ENCODE measurements at regions not wholly inside any gene's neighbourhood (a gene's known extent, or its start where the extent isn't known, plus 50 kb on each side); places are given as distances from the start of the nearest gene placed in this dataset.

DNA sequence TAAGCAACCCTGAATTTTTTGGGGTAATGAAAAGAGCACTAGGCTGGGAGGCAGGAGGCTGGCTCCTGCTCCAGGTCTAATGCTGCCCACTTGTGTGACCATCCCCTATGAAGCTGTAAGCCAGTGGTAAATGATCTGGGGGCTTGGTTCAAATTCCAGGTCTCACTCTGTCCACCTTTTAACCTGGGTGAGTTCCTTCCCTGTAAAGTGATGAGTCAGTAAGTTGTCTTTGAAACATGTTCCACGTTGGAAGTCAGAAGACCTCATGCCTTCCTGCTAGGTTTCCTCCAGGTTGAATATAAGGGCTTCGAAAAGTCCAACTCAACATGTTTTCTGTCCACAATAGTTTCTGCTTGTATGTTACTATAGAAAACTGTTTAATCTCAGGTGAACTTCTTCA is 160.9 kb upstream of the MYT1L start:
- H3K4me1 ChIP-seq (ENCODE audit: control insufficient read depth in 1 of 2, insufficient read depth in 2 of 2, low read length in 2 of 2): no peaks in the 10 kb centered on the region
- BruUV-seq (replicated peaks): no TSS peak
- no peak for ATAC-seq

More for the DNA sequence above, 160.9 kb upstream of the MYT1L start:
- intact Hi-C loops (cut with micrococcal nuclease): no loop called here
- no peak overlapping the region for H3K27ac ChIP-seq (ENCODE audit: low read depth, low read length)
- no peak overlapping the region for H3K4me3 ChIP-seq (replicated peaks in 1 of 2; ENCODE audit: low read depth in 1 of 2, low read length in 2 of 2)
- H4K20me1 ChIP-seq (ENCODE audit: insufficient read depth): no peaks in the 10 kb centered on the region
- DNase-seq (ENCODE audit: low read depth, low spot score): no peak
- H3K9me3 ChIP-seq (ENCODE audit: control insufficient read depth in 1 of 2, insufficient read depth in 1 of 2, low read depth in 1 of 2, low read length in 2 of 2): peaks cover 0 to 2% of the 10 kb centered on the region in 2 experiments; a peak in 1 of 4 replicates
- ChIA-PET POLR2A (no interaction called here), RAD21 (ENCODE audit: low non-redundant PET in 1 of 2, low total read pairs in 2 of 2, uncharacterized antibody in 2 of 2, unreplicated experiment in 2 of 2) (no interaction called here), CTCF (no interaction called here)
- TF ChIP-seq, protein P1, sequence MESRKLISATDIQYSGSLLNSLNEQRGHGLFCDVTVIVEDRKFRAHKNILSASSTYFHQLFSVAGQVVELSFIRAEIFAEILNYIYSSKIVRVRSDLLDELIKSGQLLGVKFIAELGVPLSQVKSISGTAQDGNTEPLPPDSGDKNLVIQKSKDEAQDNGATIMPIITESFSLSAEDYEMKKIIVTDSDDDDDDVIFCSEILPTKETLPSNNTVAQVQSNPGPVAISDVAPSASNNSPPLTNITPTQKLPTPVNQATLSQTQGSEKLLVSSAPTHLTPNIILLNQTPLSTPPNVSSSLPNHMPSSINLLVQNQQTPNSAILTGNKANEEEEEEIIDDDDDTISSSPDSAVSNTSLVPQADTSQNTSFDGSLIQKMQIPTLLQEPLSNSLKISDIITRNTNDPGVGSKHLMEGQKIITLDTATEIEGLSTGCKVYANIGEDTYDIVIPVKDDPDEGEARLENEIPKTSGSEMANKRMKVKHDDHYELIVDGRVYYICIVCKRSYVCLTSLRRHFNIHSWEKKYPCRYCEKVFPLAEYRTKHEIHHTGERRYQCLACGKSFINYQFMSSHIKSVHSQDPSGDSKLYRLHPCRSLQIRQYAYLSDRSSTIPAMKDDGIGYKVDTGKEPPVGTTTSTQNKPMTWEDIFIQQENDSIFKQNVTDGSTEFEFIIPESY (IDR thresholded peaks at IDR 0.05; ENCODE audit: extremely low read depth, insufficient replicate concordance, low read length): no peak
- no peak for TF ChIP-seq POLR2AphosphoS5 (IDR thresholded peaks at IDR 0.05; ENCODE audit: low read depth, low read length)
- no peak for TF ChIP-seq CEBPB (IDR thresholded peaks at IDR 0.05; ENCODE audit: low read depth)
- TF ChIP-seq, protein P2, sequence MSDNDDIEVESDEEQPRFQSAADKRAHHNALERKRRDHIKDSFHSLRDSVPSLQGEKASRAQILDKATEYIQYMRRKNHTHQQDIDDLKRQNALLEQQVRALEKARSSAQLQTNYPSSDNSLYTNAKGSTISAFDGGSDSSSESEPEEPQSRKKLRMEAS (IDR thresholded peaks at IDR 0.05): no peak
- TF ChIP-seq, protein P3, sequence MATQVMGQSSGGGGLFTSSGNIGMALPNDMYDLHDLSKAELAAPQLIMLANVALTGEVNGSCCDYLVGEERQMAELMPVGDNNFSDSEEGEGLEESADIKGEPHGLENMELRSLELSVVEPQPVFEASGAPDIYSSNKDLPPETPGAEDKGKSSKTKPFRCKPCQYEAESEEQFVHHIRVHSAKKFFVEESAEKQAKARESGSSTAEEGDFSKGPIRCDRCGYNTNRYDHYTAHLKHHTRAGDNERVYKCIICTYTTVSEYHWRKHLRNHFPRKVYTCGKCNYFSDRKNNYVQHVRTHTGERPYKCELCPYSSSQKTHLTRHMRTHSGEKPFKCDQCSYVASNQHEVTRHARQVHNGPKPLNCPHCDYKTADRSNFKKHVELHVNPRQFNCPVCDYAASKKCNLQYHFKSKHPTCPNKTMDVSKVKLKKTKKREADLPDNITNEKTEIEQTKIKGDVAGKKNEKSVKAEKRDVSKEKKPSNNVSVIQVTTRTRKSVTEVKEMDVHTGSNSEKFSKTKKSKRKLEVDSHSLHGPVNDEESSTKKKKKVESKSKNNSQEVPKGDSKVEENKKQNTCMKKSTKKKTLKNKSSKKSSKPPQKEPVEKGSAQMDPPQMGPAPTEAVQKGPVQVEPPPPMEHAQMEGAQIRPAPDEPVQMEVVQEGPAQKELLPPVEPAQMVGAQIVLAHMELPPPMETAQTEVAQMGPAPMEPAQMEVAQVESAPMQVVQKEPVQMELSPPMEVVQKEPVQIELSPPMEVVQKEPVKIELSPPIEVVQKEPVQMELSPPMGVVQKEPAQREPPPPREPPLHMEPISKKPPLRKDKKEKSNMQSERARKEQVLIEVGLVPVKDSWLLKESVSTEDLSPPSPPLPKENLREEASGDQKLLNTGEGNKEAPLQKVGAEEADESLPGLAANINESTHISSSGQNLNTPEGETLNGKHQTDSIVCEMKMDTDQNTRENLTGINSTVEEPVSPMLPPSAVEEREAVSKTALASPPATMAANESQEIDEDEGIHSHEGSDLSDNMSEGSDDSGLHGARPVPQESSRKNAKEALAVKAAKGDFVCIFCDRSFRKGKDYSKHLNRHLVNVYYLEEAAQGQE (IDR thresholded peaks at IDR 0.05; ENCODE audit: low read depth): no peak
- no peak for TF ChIP-seq CBX3 (IDR thresholded peaks at IDR 0.05; ENCODE audit: low read depth)
- H3K9me2 ChIP-seq (ENCODE audit: insufficient read depth): no peaks in the 10 kb centered on the region
- no peak overlapping the region for H3K4me2 ChIP-seq (ENCODE audit: low read length)
- no peaks in the 10 kb centered on the region for H3K79me2 ChIP-seq (ENCODE audit: insufficient read depth, low read length)
- H3K9ac ChIP-seq (ENCODE audit: low read length): no peak overlapping the region
- no peaks in the 10 kb centered on the region for H3K36me3 ChIP-seq (ENCODE audit: control insufficient read depth in 1 of 2, insufficient read depth in 2 of 2, low read length in 2 of 2)
- no peaks in the 10 kb centered on the region for H3K27me3 ChIP-seq (ENCODE audit: insufficient read depth, low read length)
- H2AFZ ChIP-seq (ENCODE audit: low read depth, low read length, poor library complexity, severe bottlenecking): no peak overlapping the region

Measured in HCT116 (cell line).